WTC11 (cell line): ENCODE measurements at regions not wholly inside any gene's neighbourhood (a gene's known extent, or its start where the extent isn't known, plus 50 kb on each side); places are given as distances from the start of the nearest gene placed in this dataset.
A peak's percentile ranks its signal among the peaks of the same experiment; 100 is the strongest.

Experiments
- ATAC-seq: fragments of 200-7000 bp; cut with Tn5 transposase; 2 replicates; pipeline ENCODE4 v1.10.0; 2021; ENCODE audit warnings: mild to moderate bottlenecking, moderate library complexity
- CTCF ChIA-PET: fragments of 300-600 bp; sonication (Branson Sonifier 250); formaldehyde crosslinking; loops from one replicate; lab custom pipeline; 2021; ENCODE audit warnings: antibody characterized with exemption; lab: Charles Lee
- POLR2A ChIA-PET: fragments of 350-600 bp; sonication (Branson Sonifier 250); formaldehyde crosslinking; loops from one replicate; lab custom pipeline; 2021; ENCODE audit warnings: antibody characterized with exemption; lab: Charles Lee
- DNase-seq: peaks from one replicate; pipeline ENCODE4 v3.0.0; 2021; ENCODE audit warnings: low spot score
- H3K27ac Mint-ChIP-seq: 2 replicates; pipeline ENCODE4 v1.8.0; 2021; ENCODE audit warnings: mixed read lengths
- H3K27me3 Mint-ChIP-seq: 2 replicates; pipeline ENCODE4 v1.8.0; 2021; ENCODE audit warnings: low read depth, mild to moderate bottlenecking, moderate library complexity, mixed read lengths
- H3K36me3 Mint-ChIP-seq: 2 replicates; pipeline ENCODE4 v1.8.0; 2021; ENCODE audit warnings: mixed read lengths
- H3K4me1 Mint-ChIP-seq: 2 replicates; pipeline ENCODE4 v1.8.0; 2022; ENCODE audit warnings: mixed read lengths
- H3K4me3 Mint-ChIP-seq: 2 replicates; pipeline ENCODE4 v1.8.0; 2021; ENCODE audit warnings: mild to moderate bottlenecking, moderate library complexity, mixed read lengths
- H3K9me3 Mint-ChIP-seq: 2 replicates; pipeline ENCODE4 v1.8.0; 2021; ENCODE audit warnings: mixed read lengths
- AFF4 ChIP-seq: sonication (generic); formaldehyde crosslinking; IDR thresholded peaks from 2 replicates; pipeline ENCODE4 v1.8.1; 2023; ENCODE audit warnings: mild to moderate bottlenecking, missing genetic modification reagents, borderline replicate concordance
- CBFB ChIP-seq: sonication (generic); formaldehyde crosslinking; IDR thresholded peaks from 2 replicates; pipeline ENCODE4 v1.8.1; 2022; ENCODE audit warnings: mild to moderate bottlenecking, low read depth, missing genetic modification reagents
- CREB1 ChIP-seq: sonication (generic); formaldehyde crosslinking; IDR thresholded peaks from 2 replicates; pipeline ENCODE4 v1.8.0; 2023; ENCODE audit warnings: mild to moderate bottlenecking, missing genetic modification reagents
- ELF4 ChIP-seq: sonication (generic); formaldehyde crosslinking; IDR thresholded peaks from 2 replicates; pipeline ENCODE4 v1.8.1; 2022; ENCODE audit warnings: low read depth, mild to moderate bottlenecking, moderate library complexity, missing genetic modification reagents
- ESRRA ChIP-seq: sonication (generic); formaldehyde crosslinking; IDR thresholded peaks from 2 replicates; pipeline ENCODE4 v1.8.1; 2022; ENCODE audit warnings: mild to moderate bottlenecking, missing genetic modification reagents, borderline replicate concordance
- ETV6 ChIP-seq: sonication (generic); formaldehyde crosslinking; IDR thresholded peaks from 2 replicates; pipeline ENCODE4 v1.8.1; 2022; ENCODE audit warnings: mild to moderate bottlenecking, missing genetic modification reagents
- FOXK1 ChIP-seq: sonication (generic); formaldehyde crosslinking; IDR thresholded peaks from 2 replicates; pipeline ENCODE4 v1.8.0; 2022; ENCODE audit warnings: mild to moderate bottlenecking, moderate library complexity, missing genetic modification reagents
- IRF2 ChIP-seq: sonication (generic); formaldehyde crosslinking; IDR thresholded peaks from 2 replicates; pipeline ENCODE4 v1.8.0; 2022; ENCODE audit warnings: low read depth, missing genetic modification reagents, borderline replicate concordance
- MLX ChIP-seq: sonication (generic); formaldehyde crosslinking; IDR thresholded peaks from 2 replicates; pipeline ENCODE4 v1.8.1; 2023; ENCODE audit warnings: mild to moderate bottlenecking, missing genetic modification reagents, moderate library complexity
- MXD4 ChIP-seq: fragments of 250-450 bp; sonication (Bioruptor Pico); IDR thresholded peaks from 2 replicates; pipeline ENCODE4 v1.8.0; 2021; ENCODE audit warnings: mild to moderate bottlenecking, moderate library complexity, borderline replicate concordance
- SMAD3 ChIP-seq: sonication (generic); formaldehyde crosslinking; IDR thresholded peaks from 2 replicates; pipeline ENCODE4 v1.8.0; 2022; ENCODE audit warnings: missing genetic modification reagents, mild to moderate bottlenecking, borderline replicate concordance
- ZNF121 ChIP-seq: sonication (generic); formaldehyde crosslinking; IDR thresholded peaks from 2 replicates; pipeline ENCODE4 v1.8.0; 2023; ENCODE audit warnings: missing genetic modification reagents
- ZNF232 ChIP-seq: sonication (generic); formaldehyde crosslinking; IDR thresholded peaks from 2 replicates; pipeline ENCODE4 v1.8.0; 2022; ENCODE audit warnings: mild to moderate bottlenecking, missing genetic modification reagents
- ZNF263 ChIP-seq: sonication (generic); formaldehyde crosslinking; IDR thresholded peaks from 2 replicates; pipeline ENCODE4 v1.8.1; 2022; ENCODE audit warnings: low read depth, mild to moderate bottlenecking, moderate library complexity, missing genetic modification reagents
- ZNF317 ChIP-seq: sonication (generic); formaldehyde crosslinking; IDR thresholded peaks from 2 replicates; pipeline ENCODE4 v1.8.1; 2023; ENCODE audit warnings: low read depth, mild to moderate bottlenecking, moderate library complexity, missing genetic modification reagents, borderline replicate concordance
- ZNF396 ChIP-seq: fragments of 250-450 bp; sonication (Bioruptor Pico); IDR thresholded peaks from 2 replicates; pipeline ENCODE4 v1.8.0; 2021; ENCODE audit warnings: mild to moderate bottlenecking, moderate library complexity, borderline replicate concordance
- ZNF671 ChIP-seq: fragments of 250-450 bp; sonication (Bioruptor Pico); IDR thresholded peaks from 2 replicates; pipeline ENCODE4 v1.8.0; 2021; ENCODE audit warnings: mild to moderate bottlenecking
- TF ChIP-seq, protein P1 (sequence below): sonication (generic); formaldehyde crosslinking; IDR thresholded peaks from 2 replicates; pipeline ENCODE4 v1.8.1; 2023; ENCODE audit warnings: mild to moderate bottlenecking, missing genetic modification reagents
- TF ChIP-seq, protein P2 (sequence below): sonication (generic); formaldehyde crosslinking; IDR thresholded peaks from 2 replicates; pipeline ENCODE4 v1.8.0; 2022; ENCODE audit warnings: mild to moderate bottlenecking, missing genetic modification reagents
- TF ChIP-seq, protein P3 (sequence below): fragments of 200-600 bp; IDR thresholded peaks from 2 replicates; pipeline ENCODE4 v1.8.0; 2022; ENCODE audit warnings: antibody characterized with exemption

DNA sequence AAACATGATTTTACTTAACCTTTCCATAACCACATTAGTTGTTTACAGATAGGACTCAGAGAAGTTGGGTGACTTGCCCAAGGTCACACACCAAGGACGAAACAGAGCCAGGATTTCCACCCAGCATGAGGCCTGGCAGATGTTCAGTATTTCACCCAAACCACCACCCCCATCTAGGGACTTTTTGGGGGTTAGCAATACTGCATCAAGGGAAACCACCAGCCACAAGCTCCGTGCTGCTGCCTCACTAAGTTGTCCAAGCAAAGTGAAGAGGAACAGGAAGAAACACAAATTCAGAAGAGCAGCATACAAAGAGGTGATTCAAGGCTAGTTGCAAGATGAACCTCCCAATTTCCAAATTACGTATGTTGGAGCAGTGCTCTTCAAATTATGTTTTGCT, 219.6 kb upstream of the RORB start:
- no peak for DNase-seq
- H3K9me3 Mint-ChIP-seq = peaks cover 21% of the 10 kb centered on the region
- H3K4me1 Mint-ChIP-seq = no peaks in the 10 kb centered on the region
- ChIA-PET POLR2A (no interaction called here), CTCF (no interaction called here)
- TF ChIP-seq CBFB = no peak
- no peak for TF ChIP-seq SMAD3 (CRISPR knock-in tag)
- no peak for TF ChIP-seq FOXK1 (CRISPR knock-in tag)
- no peak for TF ChIP-seq ZNF232 (CRISPR knock-in tag)
- TF ChIP-seq MXD4 = no peak
- no peak for TF ChIP-seq ESRRA (CRISPR knock-in tag)
- TF ChIP-seq, protein P1, sequence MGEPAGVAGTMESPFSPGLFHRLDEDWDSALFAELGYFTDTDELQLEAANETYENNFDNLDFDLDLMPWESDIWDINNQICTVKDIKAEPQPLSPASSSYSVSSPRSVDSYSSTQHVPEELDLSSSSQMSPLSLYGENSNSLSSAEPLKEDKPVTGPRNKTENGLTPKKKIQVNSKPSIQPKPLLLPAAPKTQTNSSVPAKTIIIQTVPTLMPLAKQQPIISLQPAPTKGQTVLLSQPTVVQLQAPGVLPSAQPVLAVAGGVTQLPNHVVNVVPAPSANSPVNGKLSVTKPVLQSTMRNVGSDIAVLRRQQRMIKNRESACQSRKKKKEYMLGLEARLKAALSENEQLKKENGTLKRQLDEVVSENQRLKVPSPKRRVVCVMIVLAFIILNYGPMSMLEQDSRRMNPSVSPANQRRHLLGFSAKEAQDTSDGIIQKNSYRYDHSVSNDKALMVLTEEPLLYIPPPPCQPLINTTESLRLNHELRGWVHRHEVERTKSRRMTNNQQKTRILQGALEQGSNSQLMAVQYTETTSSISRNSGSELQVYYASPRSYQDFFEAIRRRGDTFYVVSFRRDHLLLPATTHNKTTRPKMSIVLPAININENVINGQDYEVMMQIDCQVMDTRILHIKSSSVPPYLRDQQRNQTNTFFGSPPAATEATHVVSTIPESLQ = no peak
- TF ChIP-seq ZNF121 = no peak
- 0 out of 2 replicates have a peak overlapping the region, but pooled peaks have one; percentile 16 for H3K27ac Mint-ChIP-seq
- H3K27me3 Mint-ChIP-seq = no peaks in the 10 kb centered on the region
- no peak overlapping the region for H3K4me3 Mint-ChIP-seq
- no peak for ATAC-seq
- peaks cover 18% of the 10 kb centered on the region for H3K36me3 Mint-ChIP-seq

- Mint-ChIP-seq H3K4me1 (peaks cover 10% of the 10 kb centered on the region), H3K4me3 (no peak overlapping the region), H3K27me3 (no peaks in the 10 kb centered on the region), H3K9me3 (peaks cover 10% of the 10 kb centered on the region), H3K27ac (no peak overlapping the region), H3K36me3 (peaks cover 6% of the 10 kb centered on the region; the same call in 1 of the 2 replicates)
- no peak for TF ChIP-seq MLX (CRISPR knock-in tag)
- TF ChIP-seq, protein P2, sequence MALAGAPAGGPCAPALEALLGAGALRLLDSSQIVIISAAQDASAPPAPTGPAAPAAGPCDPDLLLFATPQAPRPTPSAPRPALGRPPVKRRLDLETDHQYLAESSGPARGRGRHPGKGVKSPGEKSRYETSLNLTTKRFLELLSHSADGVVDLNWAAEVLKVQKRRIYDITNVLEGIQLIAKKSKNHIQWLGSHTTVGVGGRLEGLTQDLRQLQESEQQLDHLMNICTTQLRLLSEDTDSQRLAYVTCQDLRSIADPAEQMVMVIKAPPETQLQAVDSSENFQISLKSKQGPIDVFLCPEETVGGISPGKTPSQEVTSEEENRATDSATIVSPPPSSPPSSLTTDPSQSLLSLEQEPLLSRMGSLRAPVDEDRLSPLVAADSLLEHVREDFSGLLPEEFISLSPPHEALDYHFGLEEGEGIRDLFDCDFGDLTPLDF (CRISPR knock-in tag) = no peak
- TF ChIP-seq, protein P3, sequence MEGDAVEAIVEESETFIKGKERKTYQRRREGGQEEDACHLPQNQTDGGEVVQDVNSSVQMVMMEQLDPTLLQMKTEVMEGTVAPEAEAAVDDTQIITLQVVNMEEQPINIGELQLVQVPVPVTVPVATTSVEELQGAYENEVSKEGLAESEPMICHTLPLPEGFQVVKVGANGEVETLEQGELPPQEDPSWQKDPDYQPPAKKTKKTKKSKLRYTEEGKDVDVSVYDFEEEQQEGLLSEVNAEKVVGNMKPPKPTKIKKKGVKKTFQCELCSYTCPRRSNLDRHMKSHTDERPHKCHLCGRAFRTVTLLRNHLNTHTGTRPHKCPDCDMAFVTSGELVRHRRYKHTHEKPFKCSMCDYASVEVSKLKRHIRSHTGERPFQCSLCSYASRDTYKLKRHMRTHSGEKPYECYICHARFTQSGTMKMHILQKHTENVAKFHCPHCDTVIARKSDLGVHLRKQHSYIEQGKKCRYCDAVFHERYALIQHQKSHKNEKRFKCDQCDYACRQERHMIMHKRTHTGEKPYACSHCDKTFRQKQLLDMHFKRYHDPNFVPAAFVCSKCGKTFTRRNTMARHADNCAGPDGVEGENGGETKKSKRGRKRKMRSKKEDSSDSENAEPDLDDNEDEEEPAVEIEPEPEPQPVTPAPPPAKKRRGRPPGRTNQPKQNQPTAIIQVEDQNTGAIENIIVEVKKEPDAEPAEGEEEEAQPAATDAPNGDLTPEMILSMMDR = peak; percentile 27; the same call in 1 of the 2 replicates
- ATAC-seq (peak; percentile 98), DNase-seq (peak; percentile 62)
- CTCF ChIA-PET = interaction anchor here (1.0 to 1.4 kb wide), 4 partner anchors 12 to 212 kb away, joined by 3 to 6 read pairs (median 3); no protein-coding TSS in a partner anchor
- POLR2A ChIA-PET = no interaction called here
These were observed 215.5 kb upstream of the RORB start for GRCh38 chr9:74281674-74282073.

- Mint-ChIP-seq H3K4me1 (peaks cover 10% of the 10 kb centered on the region), H3K27me3 (no peaks in the 10 kb centered on the region), H3K9me3 (peaks cover 6% of the 10 kb centered on the region), H3K4me3 (no peak overlapping the region), H3K36me3 (no peaks in the 10 kb centered on the region), H3K27ac (no peak overlapping the region)
- no peak for DNase-seq
- no peak for ATAC-seq
- CTCF ChIA-PET = no interaction called here
- POLR2A ChIA-PET = no interaction called here
- TF ChIP-seq CREB1 (no peak), IRF2 (CRISPR knock-in tag) (no peak), ELF4 (CRISPR knock-in tag) (no peak), ZNF396 (CRISPR knock-in tag) (no peak), ZNF671 (CRISPR knock-in tag) (no peak), ZNF263 (CRISPR knock-in tag) (no peak), ETV6 (CRISPR knock-in tag) (no peak), ZNF317 (CRISPR knock-in tag) (no peak), AFF4 (CRISPR knock-in tag) (no peak)
- TF ChIP-seq, protein P3 = no peak
These were observed 214.4 kb upstream of the RORB start for GRCh38 chr9:74282526-74283253.
